ENCODE measurements at regions not wholly inside any gene's neighbourhood (a gene's known extent, or its start where the extent isn't known, plus 50 kb on each side); places are given as distances from the start of the nearest gene placed in this dataset. TPM values are rescaled to one million over a fixed set of nuclear protein-coding genes. Genes with fewer than 3 reads are reported as not detected.

Small RNAs in the stretch of these regions (small RNA-seq; reads per million reads assigned to genes)
- gene RF00428 (not detected), gene RNA5SP374 (not detected)
